SH-SY5Y (cell line): ENCODE measurements at regions not wholly inside any gene's neighbourhood (a gene's known extent, or its start where the extent isn't known, plus 50 kb on each side); places are given as distances from the start of the nearest gene placed in this dataset.

Experiments
- GATA2 ChIP-seq: IDR thresholded peaks from 2 replicates; pipeline ENCODE4 v1.6.1; 2011; ENCODE audit warnings: mild to moderate bottlenecking, low read depth, low read length
- GATA3 ChIP-seq: IDR thresholded peaks from 2 replicates; pipeline ENCODE4 v1.6.1; 2011; ENCODE audit warnings: low read depth, mild to moderate bottlenecking, low read length, moderate library complexity

DNA sequence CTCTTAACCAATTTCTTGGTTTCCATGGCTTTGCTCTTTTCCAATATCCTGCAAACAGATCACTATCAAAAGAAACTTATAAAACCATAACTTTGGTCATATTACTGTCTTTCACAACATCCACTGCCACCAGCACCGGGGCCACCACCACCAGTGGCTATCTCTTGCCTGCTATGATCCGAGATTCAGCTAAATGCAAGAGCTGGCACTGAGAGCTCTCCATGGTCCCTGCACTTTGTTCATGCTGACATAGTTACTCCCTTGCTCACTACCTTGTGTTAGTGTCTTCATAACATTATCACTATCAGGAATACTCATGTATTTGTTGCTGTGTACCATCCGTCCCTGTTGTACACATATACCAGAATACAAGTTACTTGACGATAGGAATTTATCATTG lies 299.0 kb downstream of the ETS1 start:
- TF ChIP-seq GATA2 = no peak
- no peak for TF ChIP-seq GATA3
